PC-3 (cell line): ENCODE measurements at regions not wholly inside any gene's neighbourhood (a gene's known extent, or its start where the extent isn't known, plus 50 kb on each side); places are given as distances from the start of the nearest gene placed in this dataset.
A peak's percentile ranks its signal among the peaks of the same experiment; 100 is the strongest.
"Not testable (repeated sequence)": the region's sequence is repeated elsewhere in the genome, so short reads cannot be mapped to it uniquely, and the experiment has no call there.

ENCODE experiments used
- ATAC-seq: fragments of 200-7000 bp; cut with Tn5 transposase; 2 replicates; pipeline ENCODE4 v1.9.1; 2020; ENCODE audit warnings: mild to moderate bottlenecking, moderate library complexity
- BruUV-seq: library from RNA; stranded (reverse); fragments of 400-500 nt; replicated peaks from 2 replicates; lab custom pipeline; 2021; lab: Mats Ljungman, UMichigan
- CTCF ChIA-PET: fragments of 300-600 bp; sonication (Branson Sonifier 250); formaldehyde crosslinking; loops from one replicate; lab custom pipeline; 2022; ENCODE audit warnings: antibody characterized with exemption; lab: Charles Lee
- POLR2A ChIA-PET: fragments of 300-600 bp; sonication (Branson Sonifier 250); formaldehyde crosslinking; loops from one replicate; lab custom pipeline; 2022; ENCODE audit warnings: antibody characterized with exemption; ENCODE audit not compliant: unreplicated experiment; lab: Charles Lee
- DNase-seq: peaks from one replicate; pipeline ENCODE4 v3.0.0-alpha.2; 2015
- H2AFZ ChIP-seq: fragments of 300-600 bp; sonication (generic); 2 replicates; pipeline ENCODE4 v1.6.0; 2016; ENCODE audit warnings: antibody characterized with exemption, low read length
- H3F3A ChIP-seq: fragments of 300-600 bp; sonication (generic); one replicate; pipeline ENCODE4 v1.6.0; 2017; ENCODE audit warnings: antibody characterized with exemption, low read length, control low read depth, mild to moderate bottlenecking; ENCODE audit not compliant: unreplicated experiment
- H3K27ac ChIP-seq: fragments of 300-600 bp; sonication (generic); 2 replicates; pipeline ENCODE4 v1.5.1; 2016; ENCODE audit warnings: mild to moderate bottlenecking, low read length
- H3K27me3 ChIP-seq: fragments of 300-600 bp; sonication (generic); 2 replicates; pipeline ENCODE4 v1.6.1; 2016; ENCODE audit warnings: low read length, mixed read lengths
- H3K36me3 ChIP-seq: fragments of 300-600 bp; sonication (generic); 2 replicates; pipeline ENCODE4 v1.6.1; 2016; ENCODE audit warnings: low read depth, mixed run types, low read length, mixed read lengths
- H3K4me1 ChIP-seq: fragments of 300-600 bp; sonication (generic); 2 replicates; pipeline ENCODE4 v1.5.1; 2016; ENCODE audit warnings: low read length; ENCODE audit not compliant: insufficient read depth
- H3K4me2 ChIP-seq: fragments of 300-600 bp; sonication (generic); 2 replicates; pipeline ENCODE4 v1.6.0; 2016; ENCODE audit warnings: low read length
- H3K4me3 ChIP-seq: fragments of 300-600 bp; sonication (generic); 2 replicates; pipeline ENCODE4 v1.5.1; 2016; ENCODE audit warnings: mild to moderate bottlenecking, low read length, mixed read lengths
- H3K79me2 ChIP-seq: fragments of 300-600 bp; sonication (generic); 2 replicates; pipeline ENCODE4 v1.6.1; 2017; ENCODE audit warnings: low read length, mixed read lengths
- H3K9ac ChIP-seq: fragments of 300-600 bp; sonication (generic); 2 replicates; pipeline ENCODE4 v1.6.0; 2016; ENCODE audit warnings: mild to moderate bottlenecking, low read length
- H3K9me2 ChIP-seq: fragments of 300-600 bp; sonication (generic); replicated peaks from 2 replicates; pipeline ENCODE4 v1.6.1; 2016; ENCODE audit warnings: mixed run types, low read length, mixed read lengths
- H3K9me3 ChIP-seq: fragments of 300-600 bp; sonication (generic); 2 replicates; pipeline ENCODE4 v1.6.1; 2016; ENCODE audit warnings: low read length, mixed read lengths
- H4K20me1 ChIP-seq: fragments of 300-600 bp; sonication (generic); 2 replicates; pipeline ENCODE4 v1.6.1; 2016; ENCODE audit warnings: low read length, mixed read lengths
- CTCF ChIP-seq: fragments of 300-600 bp; sonication (generic); conservative IDR thresholded peaks from 2 replicates; pipeline ENCODE4 v1.5.1; 2017; ENCODE audit warnings: antibody characterized with exemption, low read depth, mild to moderate bottlenecking, low read length
- EZH2 ChIP-seq: fragments of 300-600 bp; sonication (generic); IDR thresholded peaks from one replicate; pipeline ENCODE4 v1.6.1; 2017; ENCODE audit warnings: antibody characterized with exemption, mild to moderate bottlenecking, low read length; ENCODE audit not compliant: unreplicated experiment
- EZH2phosphoT487 ChIP-seq: fragments of 300-600 bp; sonication (generic); IDR thresholded peaks from 2 replicates; pipeline ENCODE4 v1.6.1; 2018; ENCODE audit warnings: mild to moderate bottlenecking, antibody characterized with exemption, low read length, borderline replicate concordance
- intact Hi-C: fragments of 100-400 bp; cut with micrococcal nuclease; formaldehyde crosslinking; loops from 2 replicates; pipeline ENCODE4 v1.9.0; 2023

GRCh38 chr3:138890555-138891187, 55.9 kb upstream of the PIK3CB start:
- Histone ChIP-seq H3K9me3 (no peaks in the 10 kb centered on the region), H3K27me3 (no peaks in the 10 kb centered on the region), H2AFZ (no peak overlapping the region), H3K27ac (peak overlapping the region; percentile 45), H3K9ac (no peak overlapping the region), H3K4me1 (peaks cover 6% of the 10 kb centered on the region), H3K79me2 (no peaks in the 10 kb centered on the region), H3K9me2 (no peaks in the 10 kb centered on the region), H3F3A (no peaks in the 10 kb centered on the region), H3K4me3 (no peak overlapping the region), H4K20me1 (no peaks in the 10 kb centered on the region), H3K36me3 (no peaks in the 10 kb centered on the region), H3K4me2 (0 out of 2 replicates have a peak overlapping the region, but pooled peaks have one; percentile 39)
- BruUV-seq = no TSS peak
- POLR2A ChIA-PET = no interaction called here
- intact Hi-C loops = loop anchor here (1.0 to 2.0 kb wide), 3 partner anchors 25 to 56 kb away; partner anchors contain the start of gene PIK3CB
- CTCF ChIA-PET = interaction anchor here (0.9 kb wide), 1 partner anchor 25 kb away, joined by 3 read pairs; no protein-coding TSS in a partner anchor
- DNase-seq (no peak), ATAC-seq (no peak)
- no peak for TF ChIP-seq EZH2phosphoT487
- no peak for TF ChIP-seq EZH2
- no peak for TF ChIP-seq CTCF

GRCh38 chr3:138889792-138890191, 55.1 kb upstream of the PIK3CB start:
- H3K9me2 ChIP-seq = no peaks in the 10 kb centered on the region
- DNase-seq (no peak), ATAC-seq (no peak)
- no peak overlapping the region for H2AFZ ChIP-seq
- no peaks in the 10 kb centered on the region for H3K27me3 ChIP-seq
- TF ChIP-seq EZH2 = no peak
- no peak for TF ChIP-seq CTCF
- no peak for TF ChIP-seq EZH2phosphoT487
- H3K4me1 ChIP-seq = peaks cover 6% of the 10 kb centered on the region
- H3K79me2 ChIP-seq = no peaks in the 10 kb centered on the region
- ChIA-PET POLR2A (no interaction called here), CTCF (no interaction called here)
- H3K4me3 ChIP-seq = no peak overlapping the region
- BruUV-seq = no TSS peak
- H3K36me3 ChIP-seq = no peaks in the 10 kb centered on the region
- H3F3A ChIP-seq = no peaks in the 10 kb centered on the region
- no peaks in the 10 kb centered on the region for H3K9me3 ChIP-seq
- intact Hi-C loops = loop anchor here (2.0 kb wide), 2 partner anchors 27 to 55 kb away; partner anchors contain the start of gene PIK3CB
- no peaks in the 10 kb centered on the region for H4K20me1 ChIP-seq
- no peak overlapping the region for H3K4me2 ChIP-seq
- no peak overlapping the region for H3K9ac ChIP-seq
- no peak overlapping the region for H3K27ac ChIP-seq

GRCh38 chr3:138888560-138888959, 53.8 kb upstream of the PIK3CB start:
- H3K9me3 ChIP-seq = no peaks in the 10 kb centered on the region
- H3K4me3 ChIP-seq = no peak overlapping the region
- H3K9me2 ChIP-seq = no peaks in the 10 kb centered on the region
- intact Hi-C loops = no loop called here
- H3K4me2 ChIP-seq = no peak overlapping the region
- peaks cover 6% of the 10 kb centered on the region for H3K4me1 ChIP-seq
- no peaks in the 10 kb centered on the region for H3K36me3 ChIP-seq
- no TSS peak for BruUV-seq
- no peaks in the 10 kb centered on the region for H3F3A ChIP-seq
- H3K79me2 ChIP-seq = no peaks in the 10 kb centered on the region
- H2AFZ ChIP-seq = no peak overlapping the region
- H4K20me1 ChIP-seq = no peaks in the 10 kb centered on the region
- CTCF ChIA-PET = no interaction called here
- no peak for ATAC-seq
- POLR2A ChIA-PET = no interaction called here
- no peak overlapping the region for H3K9ac ChIP-seq
- TF ChIP-seq EZH2 = no peak
- TF ChIP-seq CTCF = no peak
- no peak for TF ChIP-seq EZH2phosphoT487
- no peaks in the 10 kb centered on the region for H3K27me3 ChIP-seq
- no peak overlapping the region for H3K27ac ChIP-seq
- no peak for DNase-seq

- H3K79me2 ChIP-seq, H3K36me3 ChIP-seq, DNase-seq, H3K27ac ChIP-seq, H3K4me3 ChIP-seq, H3K9me2 ChIP-seq, BruUV-seq, H3F3A ChIP-seq, H3K27me3 ChIP-seq, H3K4me1 ChIP-seq, CTCF ChIA-PET, H2AFZ ChIP-seq, H3K4me2 ChIP-seq, intact Hi-C loops, ATAC-seq, H4K20me1 ChIP-seq, H3K9me3 ChIP-seq, H3K9ac ChIP-seq: not testable (repeated sequence)
- POLR2A ChIA-PET = interaction anchor here (0.5 kb wide), 1 partner anchor 21 kb away, joined by 3 read pairs; no protein-coding TSS in a partner anchor
Observed at GRCh38 chr3:138886096-138886495, 51.4 kb upstream of the PIK3CB start.
